Neural crest cell (in vitro differentiated cells): ENCODE measurements at regions not wholly inside any gene's neighbourhood (a gene's known extent, or its start where the extent isn't known, plus 50 kb on each side); places are given as distances from the start of the nearest gene placed in this dataset.

Source experiments
- DNase-seq: peaks from one replicate; pipeline ENCODE4 v3.0.0; 2021; ENCODE audit warnings: low read depth, mixed read lengths, low spot score
- H3K27ac Mint-ChIP-seq: one replicate; pipeline ENCODE4 v1.8.0; 2021; ENCODE audit warnings: mild to moderate bottlenecking, mixed read lengths; ENCODE audit not compliant: unreplicated experiment
- H3K27me3 Mint-ChIP-seq: 2 replicates; pipeline ENCODE4 v1.8.0; 2021; ENCODE audit warnings: low read depth, mild to moderate bottlenecking, mixed read lengths
- H3K36me3 Mint-ChIP-seq: 2 replicates; pipeline ENCODE4 v1.8.0; 2021; ENCODE audit warnings: low read depth, mild to moderate bottlenecking, mixed read lengths
- H3K4me1 Mint-ChIP-seq: 2 replicates; pipeline ENCODE4 v1.8.0; 2021; ENCODE audit warnings: mixed read lengths
- H3K4me3 Mint-ChIP-seq: one replicate; pipeline ENCODE4 v1.8.0; 2021; ENCODE audit warnings: mild to moderate bottlenecking, mixed read lengths
- H3K9me3 Mint-ChIP-seq: 2 replicates; pipeline ENCODE4 v1.8.0; 2021; ENCODE audit warnings: mixed read lengths
- TF ChIP-seq, protein P1 (sequence below): fragments of 200-600 bp; sonication (generic); conservative IDR thresholded peaks from 2 replicates; pipeline ENCODE4 v1.5.0; 2021; ENCODE audit warnings: antibody characterized with exemption, mild to moderate bottlenecking

DNA sequence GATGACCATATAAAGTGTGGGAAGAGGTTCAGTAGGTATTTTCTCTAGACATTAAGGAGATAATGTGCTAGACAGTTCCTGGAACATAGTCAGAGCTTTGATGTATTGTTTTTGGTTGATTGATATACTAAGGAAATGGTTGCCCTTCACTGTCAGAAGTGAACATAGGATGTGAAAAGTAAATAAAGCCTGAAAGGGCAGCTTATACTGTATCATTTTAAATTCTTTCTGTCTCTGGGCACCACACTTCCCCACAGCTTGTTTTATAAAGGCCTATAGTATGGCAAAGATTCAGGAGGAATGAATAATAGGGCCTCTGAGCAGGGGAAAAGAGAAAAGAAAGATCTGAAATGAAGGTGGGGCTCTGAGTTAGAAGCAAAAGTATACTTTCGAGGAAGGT, 72.7 kb upstream of the ITPRID2 start:
- Mint-ChIP-seq H3K27ac (no peak overlapping the region), H3K36me3 (no peaks in the 10 kb centered on the region), H3K9me3 (peaks cover 2% of the 10 kb centered on the region), H3K27me3 (no peaks in the 10 kb centered on the region), H3K4me1 (peaks cover 13% of the 10 kb centered on the region), H3K4me3 (no peak overlapping the region)
- DNase-seq: no peak
- TF ChIP-seq, protein P1, sequence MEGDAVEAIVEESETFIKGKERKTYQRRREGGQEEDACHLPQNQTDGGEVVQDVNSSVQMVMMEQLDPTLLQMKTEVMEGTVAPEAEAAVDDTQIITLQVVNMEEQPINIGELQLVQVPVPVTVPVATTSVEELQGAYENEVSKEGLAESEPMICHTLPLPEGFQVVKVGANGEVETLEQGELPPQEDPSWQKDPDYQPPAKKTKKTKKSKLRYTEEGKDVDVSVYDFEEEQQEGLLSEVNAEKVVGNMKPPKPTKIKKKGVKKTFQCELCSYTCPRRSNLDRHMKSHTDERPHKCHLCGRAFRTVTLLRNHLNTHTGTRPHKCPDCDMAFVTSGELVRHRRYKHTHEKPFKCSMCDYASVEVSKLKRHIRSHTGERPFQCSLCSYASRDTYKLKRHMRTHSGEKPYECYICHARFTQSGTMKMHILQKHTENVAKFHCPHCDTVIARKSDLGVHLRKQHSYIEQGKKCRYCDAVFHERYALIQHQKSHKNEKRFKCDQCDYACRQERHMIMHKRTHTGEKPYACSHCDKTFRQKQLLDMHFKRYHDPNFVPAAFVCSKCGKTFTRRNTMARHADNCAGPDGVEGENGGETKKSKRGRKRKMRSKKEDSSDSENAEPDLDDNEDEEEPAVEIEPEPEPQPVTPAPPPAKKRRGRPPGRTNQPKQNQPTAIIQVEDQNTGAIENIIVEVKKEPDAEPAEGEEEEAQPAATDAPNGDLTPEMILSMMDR: no peak

DNA sequence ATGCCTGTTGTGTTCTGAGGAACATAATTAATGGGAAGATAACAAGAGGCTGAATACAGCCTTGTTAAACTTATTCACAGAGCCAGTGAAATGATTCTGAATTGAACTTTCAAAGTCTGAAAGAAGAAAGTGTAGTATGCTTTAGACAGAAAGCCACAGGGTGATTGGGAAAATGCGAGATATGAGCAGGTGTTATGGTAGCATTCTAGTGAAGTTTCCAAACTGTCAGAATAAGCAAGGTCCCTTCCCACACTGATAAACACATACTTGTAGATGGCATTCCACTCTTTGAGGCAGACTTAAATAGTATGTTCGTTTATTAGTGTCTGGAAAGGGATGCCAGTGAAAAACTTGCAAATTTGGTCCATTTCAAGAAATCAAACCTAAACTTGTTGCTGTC, 70.5 kb upstream of the ITPRID2 start:
- H3K27ac Mint-ChIP-seq: no peak overlapping the region
- no peak overlapping the region for H3K4me3 Mint-ChIP-seq
- peaks cover 13% of the 10 kb centered on the region for H3K4me1 Mint-ChIP-seq
- H3K27me3 Mint-ChIP-seq: no peaks in the 10 kb centered on the region
- DNase-seq: no peak
- no peaks in the 10 kb centered on the region for H3K36me3 Mint-ChIP-seq
- TF ChIP-seq, protein P1: no peak
- H3K9me3 Mint-ChIP-seq: no peaks in the 10 kb centered on the region

- TF ChIP-seq, protein P1: no peak
- H3K4me3 Mint-ChIP-seq: no peak overlapping the region
- no peaks in the 10 kb centered on the region for H3K9me3 Mint-ChIP-seq
- H3K36me3 Mint-ChIP-seq: no peaks in the 10 kb centered on the region
- H3K4me1 Mint-ChIP-seq: peaks cover 13% of the 10 kb centered on the region
- H3K27ac Mint-ChIP-seq: no peak overlapping the region
- H3K27me3 Mint-ChIP-seq: no peaks in the 10 kb centered on the region
- no peak for DNase-seq
Observed at GRCh38 chr2:181822097-181822496, 69.4 kb upstream of the ITPRID2 start.

- no peak overlapping the region for H3K4me3 Mint-ChIP-seq
- H3K27ac Mint-ChIP-seq: no peak overlapping the region
- H3K4me1 Mint-ChIP-seq: peaks cover 13% of the 10 kb centered on the region
- DNase-seq: no peak
- H3K9me3 Mint-ChIP-seq: no peaks in the 10 kb centered on the region
- no peaks in the 10 kb centered on the region for H3K27me3 Mint-ChIP-seq
- TF ChIP-seq, protein P1: no peak
- H3K36me3 Mint-ChIP-seq: no peaks in the 10 kb centered on the region
Observed at GRCh38 chr2:181823405-181823804, 68.1 kb upstream of the ITPRID2 start.

DNA sequence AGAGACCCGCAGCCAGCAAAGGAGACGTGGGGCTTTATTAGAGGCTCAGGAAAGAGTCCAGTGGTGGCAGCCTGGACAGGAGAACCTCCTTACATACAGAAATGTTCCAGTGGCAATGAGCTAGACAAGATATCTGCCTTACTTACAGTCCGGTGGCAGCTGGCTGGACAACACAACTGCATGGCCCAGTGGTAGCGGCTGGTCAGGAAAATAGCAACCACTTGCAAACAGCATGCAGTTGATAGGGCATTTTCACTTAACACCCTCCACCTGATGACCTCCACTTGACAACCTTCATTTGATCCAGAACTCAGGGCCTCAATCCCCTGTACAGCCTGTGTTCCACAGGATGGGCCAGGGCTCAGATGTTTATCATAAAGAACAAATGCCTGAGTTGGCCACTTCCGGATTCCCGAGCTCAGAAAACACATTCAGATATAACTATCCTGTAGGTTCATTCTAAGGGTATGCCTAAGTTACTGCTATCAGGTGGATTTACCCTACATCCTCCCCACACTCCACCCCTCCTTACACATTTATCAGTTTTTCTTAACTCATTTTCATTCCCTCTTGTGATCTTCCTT, 63.3 kb upstream of the ITPRID2 start:
- Mint-ChIP-seq H3K27ac (no peak overlapping the region), H3K36me3 (no peaks in the 10 kb centered on the region), H3K9me3 (peaks cover 2% of the 10 kb centered on the region), H3K4me3 (no peak overlapping the region), H3K4me1 (no peaks in the 10 kb centered on the region), H3K27me3 (no peaks in the 10 kb centered on the region)
- TF ChIP-seq, protein P1: no peak
- no peak for DNase-seq
